GM18951 (cell line): ENCODE measurements at regions not wholly inside any gene's neighbourhood (a gene's known extent, or its start where the extent isn't known, plus 50 kb on each side); places are given as distances from the start of the nearest gene placed in this dataset.

Experiments used
- POLR2A ChIP-seq: IDR thresholded peaks from 4 replicates; pipeline ENCODE4 v1.6.1; 2011; ENCODE audit warnings: mild to moderate bottlenecking; ENCODE audit not compliant: insufficient read length, insufficient read depth; ENCODE audit errors: extremely low read depth
- in situ Hi-C: fragments of 300-500 bp; cut with MboI; formaldehyde crosslinking; loops from one replicate; pipeline ENCODE4 v1.12.0; 2022; ENCODE audit warnings: low sequenced_read_pairs, mixed read lengths, inconsistent platforms; ENCODE audit not compliant: unreplicated experiment

DNA sequence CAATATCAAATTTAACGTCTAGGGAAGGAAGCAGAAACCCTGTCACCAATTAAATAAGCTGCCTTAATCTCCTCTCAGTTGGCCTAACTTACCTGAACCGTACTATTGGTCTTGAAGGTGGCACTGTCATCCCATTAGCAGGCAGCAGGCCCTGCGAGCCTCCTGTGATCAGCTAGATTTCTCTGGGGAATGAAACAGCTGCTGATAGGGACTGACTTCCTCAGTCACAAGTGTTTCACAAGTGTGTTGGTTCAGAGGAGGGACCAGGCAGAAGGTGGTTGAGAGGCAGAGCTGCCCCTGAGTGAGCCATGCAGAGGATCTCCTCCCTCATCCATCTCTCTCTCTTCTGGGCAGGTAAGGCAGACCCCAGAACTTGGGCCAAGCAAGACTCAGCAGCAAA is 166.8 kb downstream of the DAD1 start:
- in situ Hi-C loops = no loop called here
- no peak for TF ChIP-seq POLR2A

DNA sequence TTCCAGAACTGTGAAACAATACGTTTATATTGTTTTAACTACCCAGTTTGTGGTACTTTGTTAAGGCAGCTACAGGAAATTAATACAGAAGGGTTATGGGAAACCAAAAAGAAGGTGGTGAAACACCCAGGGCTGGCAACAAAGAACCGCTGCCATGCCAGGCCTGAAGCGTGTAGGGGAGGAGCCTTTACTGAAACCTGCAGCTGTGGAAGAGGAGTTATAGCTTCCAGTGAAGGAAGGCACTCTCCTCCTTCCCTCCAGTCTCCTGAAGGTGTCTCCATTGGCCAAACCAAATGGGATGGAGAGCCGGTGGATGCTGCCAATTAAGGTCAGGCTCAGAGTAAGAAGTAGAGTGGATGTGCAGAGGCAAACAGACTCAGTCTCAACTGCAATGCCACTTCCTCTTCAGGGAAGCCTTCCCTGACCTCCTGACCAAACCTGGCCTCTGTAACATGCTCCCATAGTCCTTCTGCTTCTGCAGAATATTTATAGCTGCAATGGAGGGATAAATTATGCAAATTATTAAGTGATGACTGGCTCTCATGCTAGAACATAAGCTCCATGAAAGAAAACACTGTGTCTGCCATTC is 168.3 kb downstream of the DAD1 start:
- in situ Hi-C loops = no loop called here
- no peak for TF ChIP-seq POLR2A

DNA sequence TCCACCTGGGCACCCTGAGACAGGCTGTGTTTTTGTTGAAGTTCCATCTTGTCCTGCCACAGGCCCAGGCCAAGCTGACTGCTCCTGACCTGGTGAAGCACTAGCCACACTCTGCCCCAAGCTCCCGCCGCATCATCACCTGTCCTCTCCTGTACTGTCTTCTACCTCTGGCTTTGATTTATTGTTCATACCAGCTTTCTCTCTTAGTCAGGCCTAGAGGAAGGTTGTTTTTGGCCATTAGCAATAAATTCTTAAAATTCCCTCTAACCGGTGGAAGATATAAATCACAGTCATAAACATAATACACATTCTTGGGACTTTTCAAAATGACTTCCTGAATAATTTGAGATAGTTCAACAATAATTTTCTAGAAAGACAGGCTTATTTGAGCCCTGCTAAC is 169.4 kb downstream of the DAD1 start:
- no peak for TF ChIP-seq POLR2A
- in situ Hi-C loops = no loop called here

DNA sequence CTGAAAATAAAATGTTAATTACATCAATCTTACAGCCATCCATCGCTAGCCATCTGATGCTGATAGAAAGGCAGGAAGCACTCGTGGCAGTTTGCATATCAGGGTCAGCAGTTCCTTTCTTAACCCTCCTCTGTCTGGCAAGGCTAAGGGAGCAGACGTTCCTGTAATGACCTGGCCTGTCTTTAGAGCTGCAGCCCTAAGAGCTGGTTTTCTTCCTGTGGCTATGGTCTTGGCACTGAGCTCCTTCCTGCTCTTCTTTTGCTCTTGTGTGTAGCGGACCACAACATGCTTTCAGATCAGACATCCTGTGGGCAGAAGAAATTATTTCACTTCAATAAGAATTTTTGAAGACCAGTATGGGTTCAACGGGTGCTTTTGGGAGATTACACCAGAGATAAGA is 170.4 kb downstream of the DAD1 start:
- in situ Hi-C loops = no loop called here
- TF ChIP-seq POLR2A = no peak

DNA sequence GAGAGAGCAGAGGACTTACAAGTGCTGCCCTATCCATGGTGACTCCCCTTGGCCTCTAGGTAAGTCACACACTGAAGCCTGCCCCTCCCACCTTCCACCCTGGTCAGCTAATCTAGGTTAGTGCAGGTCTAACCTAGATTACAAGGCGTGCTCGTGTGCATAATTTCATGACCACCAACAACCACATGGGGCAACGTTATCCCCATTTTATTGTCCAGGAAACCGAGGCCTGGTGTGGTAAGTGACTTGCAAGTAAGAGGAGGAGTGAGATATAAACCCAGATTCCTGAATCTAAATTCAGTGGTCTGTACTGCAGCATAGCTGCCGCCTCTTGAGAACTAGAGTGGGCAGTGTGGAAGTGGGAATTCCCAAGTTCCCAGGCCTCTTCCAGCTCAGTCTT is 171.1 kb downstream of the DAD1 start:
- no peak for TF ChIP-seq POLR2A
- in situ Hi-C loops = no loop called here

DNA sequence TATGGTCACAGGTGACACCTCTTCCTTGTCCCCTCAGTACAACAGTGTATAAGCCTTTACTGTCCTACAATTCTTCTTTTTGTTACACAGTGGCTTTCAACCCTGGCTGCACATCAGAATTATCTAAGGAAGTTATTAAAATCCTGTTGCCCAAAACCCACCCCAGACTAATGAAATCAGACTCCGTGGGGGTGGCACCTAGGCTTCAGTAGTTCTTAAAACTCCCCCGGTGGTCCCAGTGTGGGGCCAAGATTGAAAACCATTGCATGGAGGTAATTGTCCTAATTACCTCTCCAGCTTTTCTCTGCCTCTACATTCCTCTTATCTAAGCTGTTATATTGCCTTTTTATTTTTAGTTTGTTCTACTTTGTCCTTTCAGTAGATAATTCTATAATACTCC is 172.8 kb downstream of the DAD1 start:
- TF ChIP-seq POLR2A = no peak
- in situ Hi-C loops = no loop called here

DNA sequence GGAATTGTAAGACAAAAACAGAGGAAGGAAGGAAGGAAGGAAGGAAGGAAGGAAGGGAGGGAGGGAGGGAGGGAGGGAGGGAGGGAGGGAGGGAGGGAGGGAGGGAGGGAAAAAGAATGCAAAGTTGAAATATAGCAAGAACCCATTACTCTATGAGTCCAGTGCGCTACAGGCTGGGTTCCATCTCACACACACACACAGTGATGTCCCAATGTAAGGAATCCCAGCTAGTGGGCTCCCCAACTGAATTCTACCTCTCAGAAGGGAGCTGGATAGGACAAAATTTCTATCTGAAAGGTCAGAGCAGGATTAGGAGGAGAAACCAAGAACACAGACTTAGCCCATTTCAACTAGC is 173.4 kb downstream of the DAD1 start:
- in situ Hi-C loops = no loop called here
- TF ChIP-seq POLR2A = no peak

DNA sequence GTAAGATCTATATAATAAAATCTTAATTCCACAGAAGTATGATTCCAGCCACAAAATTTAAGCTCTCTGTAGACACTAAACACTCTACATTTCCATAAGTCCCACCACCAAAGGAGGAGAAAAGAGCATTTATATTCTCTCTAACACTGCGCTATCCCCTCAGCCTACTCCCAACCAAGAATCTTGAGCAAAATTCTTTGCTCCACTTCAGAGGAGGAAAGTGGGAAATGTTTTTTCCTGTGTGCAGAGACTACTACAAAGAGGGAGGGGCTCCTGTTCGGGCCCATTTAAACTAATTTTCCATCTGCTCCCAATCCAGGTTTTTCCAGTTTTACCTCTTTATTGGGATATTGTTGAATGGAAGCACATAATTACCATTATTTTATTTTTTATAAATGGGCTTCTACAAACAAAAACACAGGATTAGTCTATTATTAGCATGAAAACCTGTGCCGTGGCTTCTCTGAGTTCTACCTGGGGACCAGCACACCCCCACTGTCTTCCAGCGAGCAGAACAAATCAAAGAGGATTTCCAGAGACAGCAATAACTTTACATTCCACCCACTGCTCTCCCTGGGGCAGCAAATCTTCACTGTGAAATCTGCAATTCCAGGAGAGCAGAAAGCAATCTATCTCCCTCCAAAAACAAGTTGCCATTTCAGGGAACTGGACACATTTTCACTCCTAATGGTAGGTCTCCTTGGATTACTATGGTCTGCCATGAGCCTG is 174.0 kb downstream of the DAD1 start:
- in situ Hi-C loops = no loop called here

DNA sequence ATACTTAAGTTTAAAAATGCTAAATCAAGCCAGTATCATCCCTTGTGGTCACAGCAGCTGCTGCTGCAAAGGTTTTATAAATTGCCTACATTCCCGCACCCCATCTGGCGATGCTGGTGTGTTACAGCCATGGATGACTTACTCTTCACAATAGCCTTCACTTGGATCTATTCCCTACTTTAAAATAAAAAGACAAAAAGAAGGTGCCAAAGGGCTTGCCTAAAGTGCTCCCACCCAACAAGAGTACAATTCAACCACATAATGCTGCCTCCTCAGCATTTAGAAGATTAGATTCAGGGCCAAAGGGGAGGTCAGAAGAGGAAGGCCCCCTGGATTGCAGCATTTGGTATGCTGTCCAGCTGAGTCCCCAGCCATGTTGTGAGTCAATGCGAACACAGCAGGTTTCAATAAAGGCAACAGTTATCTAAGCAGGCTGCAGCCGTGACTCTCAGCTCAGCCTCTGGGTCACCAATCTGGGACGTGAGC is 176.1 kb downstream of the DAD1 start:
- no peak for TF ChIP-seq POLR2A
- in situ Hi-C loops = no loop called here

More for the DNA sequence above, 174.0 kb downstream of the DAD1 start:
- no peak for TF ChIP-seq POLR2A

DNA sequence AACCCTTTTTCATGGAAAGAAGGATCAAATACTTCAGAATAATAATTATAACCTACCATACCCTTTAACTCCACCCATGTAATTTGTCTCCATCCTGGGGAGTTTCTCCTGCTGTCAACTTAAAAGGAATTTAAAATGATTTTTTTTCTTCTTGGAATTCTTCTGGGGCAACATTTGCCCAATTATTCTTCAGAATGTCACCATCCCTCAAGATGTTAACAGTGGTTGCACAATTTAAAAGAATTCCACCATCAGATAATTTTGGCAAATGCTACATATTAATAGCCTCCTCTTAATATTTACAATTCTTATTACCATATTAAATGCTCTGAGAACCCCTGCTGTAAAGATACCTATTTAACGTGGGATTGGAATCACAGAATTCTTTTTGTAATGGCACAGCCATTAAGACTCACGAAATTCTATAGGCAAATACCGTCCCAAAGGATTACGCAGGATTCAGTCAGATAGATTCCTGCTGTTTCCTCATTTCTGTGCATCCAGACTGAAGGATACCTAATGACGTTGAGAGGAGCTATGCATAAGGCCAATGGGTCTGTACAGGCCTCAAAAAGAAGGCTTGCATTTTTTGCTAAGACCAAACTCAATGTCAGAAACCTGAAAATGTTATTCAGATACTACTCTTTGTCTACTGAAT is 177.5 kb downstream of the DAD1 start:
- in situ Hi-C loops = no loop called here
- TF ChIP-seq POLR2A = no peak

DNA sequence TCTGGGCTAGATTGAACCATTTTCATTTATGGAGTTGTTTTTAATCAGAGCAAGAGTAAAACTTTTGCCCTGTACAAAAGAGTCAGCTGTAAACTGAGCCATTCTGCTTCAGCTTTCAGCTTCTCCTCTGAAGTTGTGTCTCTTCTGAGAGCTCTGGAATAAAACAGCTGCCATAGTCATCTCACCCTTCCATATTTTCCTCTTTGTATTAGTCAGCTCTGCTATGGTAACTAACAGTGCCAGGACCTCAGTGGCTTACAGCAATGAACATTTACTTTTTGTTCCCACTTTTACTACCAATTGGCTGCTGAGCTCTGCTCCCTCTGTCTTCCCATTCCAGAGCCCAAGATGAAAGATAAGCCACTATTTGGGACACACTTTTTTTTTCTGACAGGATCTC is 178.5 kb downstream of the DAD1 start:
- in situ Hi-C loops = no loop called here
- TF ChIP-seq POLR2A = no peak

DNA sequence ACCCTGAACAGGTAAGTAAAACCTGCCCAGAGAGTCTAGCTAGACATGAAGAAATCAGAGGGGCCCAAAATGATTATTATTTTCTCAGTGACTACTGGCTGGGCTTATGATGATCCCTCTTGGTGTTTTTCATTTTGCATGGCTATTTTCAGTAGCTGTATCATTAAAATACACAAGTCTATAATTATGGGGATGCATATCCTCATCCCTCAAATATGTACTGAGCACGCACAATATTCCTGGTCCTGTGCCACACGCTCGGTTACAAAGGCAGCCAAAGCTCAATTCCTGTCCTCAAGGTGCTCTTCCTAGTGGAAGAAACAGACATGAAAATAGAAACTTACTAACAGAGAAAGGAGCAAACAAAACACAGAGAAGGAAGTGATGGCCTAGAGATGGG is 180.0 kb downstream of the DAD1 start:
- TF ChIP-seq POLR2A = no peak
- in situ Hi-C loops = no loop called here

DNA sequence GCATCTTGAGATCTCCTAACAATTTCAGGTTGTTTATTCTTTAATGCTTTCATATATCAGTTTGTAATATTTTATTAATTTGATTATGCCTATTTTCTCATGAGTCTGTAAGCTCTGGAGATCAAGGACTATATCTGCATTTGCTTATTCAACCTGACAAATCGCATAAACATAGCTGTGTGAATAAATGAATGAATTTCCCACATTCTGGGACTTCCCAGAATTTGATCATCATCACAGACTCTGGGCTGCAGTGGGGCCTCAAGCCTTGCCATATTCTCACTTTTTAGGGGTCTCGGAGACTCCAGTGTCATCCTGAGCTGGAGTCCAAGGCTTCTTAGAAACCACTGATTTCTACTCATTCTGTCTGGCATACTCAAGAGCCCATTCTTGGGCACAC is 180.5 kb downstream of the DAD1 start:
- no peak for TF ChIP-seq POLR2A
- in situ Hi-C loops = no loop called here

DNA sequence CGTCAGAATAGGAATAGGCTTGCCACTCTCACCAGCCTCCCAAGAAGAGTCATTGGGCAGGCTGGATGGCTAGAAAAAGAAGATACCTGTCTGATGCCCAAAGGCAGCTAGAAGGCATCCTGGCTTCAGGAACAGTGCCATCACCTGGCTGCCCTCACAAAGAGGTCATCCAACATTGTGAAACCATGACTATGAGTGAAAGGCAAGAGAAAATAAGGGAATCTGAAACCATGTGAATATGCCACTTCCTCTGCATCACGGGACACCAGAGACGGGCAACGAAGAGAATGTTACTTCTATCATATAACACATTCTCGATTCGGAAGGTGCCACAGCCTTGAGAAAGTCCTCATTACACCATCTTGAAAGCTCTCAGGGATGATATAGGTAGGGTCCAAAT is 182.0 kb downstream of the DAD1 start:
- TF ChIP-seq POLR2A = no peak
- in situ Hi-C loops = no loop called here
